ENCODE measurements at regions not wholly inside any gene's neighbourhood (a gene's known extent, or its start where the extent isn't known, plus 50 kb on each side); places are given as distances from the start of the nearest gene placed in this dataset.
"Not testable (repeated sequence)": the region's sequence is repeated elsewhere in the genome, so short reads cannot be mapped to it uniquely, and the experiment has no call there.

GRCh38 chr1:90348459-90348858, 353.5 kb downstream of the ZNF326 start:
- H3K27ac ChIP-seq (ENCODE audit: insufficient read depth, low read depth, low read length, poor library complexity, severe bottlenecking); H3K9me3 ChIP-seq (ENCODE audit: control insufficient read depth, low read length); H3K36me3 ChIP-seq (ENCODE audit: control insufficient read depth, insufficient read depth, low read length); H3K4me3 ChIP-seq (ENCODE audit: insufficient read depth, low read depth, low read length); H3K4me1 ChIP-seq (ENCODE audit: control insufficient read depth, insufficient read depth, low read length); H3K27me3 ChIP-seq (ENCODE audit: control insufficient read depth, insufficient read depth, low read length, poor library complexity, severe bottlenecking): not testable (repeated sequence)
- 89 to 92% methylated on average over 2 of the region's 2 CpGs for WGBS, 2 experiments

GRCh38 chr1:90347366-90347765, 352.5 kb downstream of the ZNF326 start:
- WGBS, 2 experiments: 100% methylated on average over 1 of the region's 1 CpG
- Histone ChIP-seq H3K36me3 (ENCODE audit: control insufficient read depth, insufficient read depth, low read length) (no peaks in the 10 kb centered on the region), H3K4me1 (ENCODE audit: control insufficient read depth, insufficient read depth, low read length) (no peaks in the 10 kb centered on the region), H3K27ac (ENCODE audit: insufficient read depth, low read depth, low read length, poor library complexity, severe bottlenecking) (no peak overlapping the region), H3K9me3 (ENCODE audit: control insufficient read depth, low read length) (no peaks in the 10 kb centered on the region), H3K27me3 (ENCODE audit: control insufficient read depth, insufficient read depth, low read length, poor library complexity, severe bottlenecking) (no peaks in the 10 kb centered on the region), H3K4me3 (ENCODE audit: insufficient read depth, low read depth, low read length) (no peak overlapping the region)

GRCh38 chr1:90346757-90347156, 351.8 kb downstream of the ZNF326 start:
- Histone ChIP-seq H3K9me3 (ENCODE audit: control insufficient read depth, low read length) (no peaks in the 10 kb centered on the region), H3K36me3 (ENCODE audit: control insufficient read depth, insufficient read depth, low read length) (no peaks in the 10 kb centered on the region), H3K4me1 (ENCODE audit: control insufficient read depth, insufficient read depth, low read length) (no peaks in the 10 kb centered on the region), H3K27ac (ENCODE audit: insufficient read depth, low read depth, low read length, poor library complexity, severe bottlenecking) (no peak overlapping the region), H3K27me3 (ENCODE audit: control insufficient read depth, insufficient read depth, low read length, poor library complexity, severe bottlenecking) (no peaks in the 10 kb centered on the region), H3K4me3 (ENCODE audit: insufficient read depth, low read depth, low read length) (no peak overlapping the region)
- WGBS, 2 experiments: 86 to 95% methylated on average over 1 to 2 of the region's 2 CpGs

- no peak overlapping the region for H3K27ac ChIP-seq (ENCODE audit: insufficient read depth, low read depth, low read length, poor library complexity, severe bottlenecking)
- H3K4me1 ChIP-seq (ENCODE audit: control insufficient read depth, insufficient read depth, low read length): no peaks in the 10 kb centered on the region
- H3K4me3 ChIP-seq (ENCODE audit: insufficient read depth, low read depth, low read length): no peak overlapping the region
- H3K36me3 ChIP-seq (ENCODE audit: control insufficient read depth, insufficient read depth, low read length): no peaks in the 10 kb centered on the region
- no peaks in the 10 kb centered on the region for H3K27me3 ChIP-seq (ENCODE audit: control insufficient read depth, insufficient read depth, low read length, poor library complexity, severe bottlenecking)
- WGBS, 2 experiments: 93 to 94% methylated on average over 1 of the region's 1 CpG
- no peaks in the 10 kb centered on the region for H3K9me3 ChIP-seq (ENCODE audit: control insufficient read depth, low read length)
These were observed 351.4 kb downstream of the ZNF326 start for GRCh38 chr1:90346349-90346748.

GRCh38 chr1:90344963-90345730, 350.2 kb downstream of the ZNF326 start:
- Histone ChIP-seq H3K4me1 (ENCODE audit: control insufficient read depth, insufficient read depth, low read length) (no peaks in the 10 kb centered on the region), H3K27ac (ENCODE audit: insufficient read depth, low read depth, low read length, poor library complexity, severe bottlenecking) (no peak overlapping the region), H3K27me3 (ENCODE audit: control insufficient read depth, insufficient read depth, low read length, poor library complexity, severe bottlenecking) (no peaks in the 10 kb centered on the region), H3K36me3 (ENCODE audit: control insufficient read depth, insufficient read depth, low read length) (no peaks in the 10 kb centered on the region), H3K4me3 (ENCODE audit: insufficient read depth, low read depth, low read length) (no peak overlapping the region), H3K9me3 (ENCODE audit: control insufficient read depth, low read length) (no peaks in the 10 kb centered on the region)
- 87 to 89% methylated on average over 1 of the region's 1 CpG for WGBS, 2 experiments

- 100% methylated on average over 1 of the region's 1 CpG; no CpG with 5 or more reads in 1 of the 2 experiments for WGBS, 2 experiments
- Histone ChIP-seq H3K4me1 (ENCODE audit: control insufficient read depth, insufficient read depth, low read length) (no peaks in the 10 kb centered on the region), H3K27ac (ENCODE audit: insufficient read depth, low read depth, low read length, poor library complexity, severe bottlenecking) (no peak overlapping the region), H3K9me3 (ENCODE audit: control insufficient read depth, low read length) (no peaks in the 10 kb centered on the region), H3K27me3 (ENCODE audit: control insufficient read depth, insufficient read depth, low read length, poor library complexity, severe bottlenecking) (no peaks in the 10 kb centered on the region), H3K4me3 (ENCODE audit: insufficient read depth, low read depth, low read length) (no peak overlapping the region), H3K36me3 (ENCODE audit: control insufficient read depth, insufficient read depth, low read length) (no peaks in the 10 kb centered on the region)
These were observed 346.6 kb downstream of the ZNF326 start for GRCh38 chr1:90341516-90341915.

GRCh38 chr1:90340606-90341005, 345.7 kb downstream of the ZNF326 start:
- Histone ChIP-seq H3K27ac (ENCODE audit: insufficient read depth, low read depth, low read length, poor library complexity, severe bottlenecking) (no peak overlapping the region), H3K4me1 (ENCODE audit: control insufficient read depth, insufficient read depth, low read length) (peaks cover under 1% of the 10 kb centered on the region), H3K36me3 (ENCODE audit: control insufficient read depth, insufficient read depth, low read length) (no peaks in the 10 kb centered on the region), H3K9me3 (ENCODE audit: control insufficient read depth, low read length) (no peaks in the 10 kb centered on the region), H3K27me3 (ENCODE audit: control insufficient read depth, insufficient read depth, low read length, poor library complexity, severe bottlenecking) (no peaks in the 10 kb centered on the region), H3K4me3 (ENCODE audit: insufficient read depth, low read depth, low read length) (no peak overlapping the region)
- 96 to 97% methylated on average over 2 of the region's 2 CpGs for WGBS, 2 experiments

- Histone ChIP-seq H3K36me3 (ENCODE audit: control insufficient read depth, insufficient read depth, low read length) (no peaks in the 10 kb centered on the region), H3K4me1 (ENCODE audit: control insufficient read depth, insufficient read depth, low read length) (peaks cover 2% of the 10 kb centered on the region), H3K27me3 (ENCODE audit: control insufficient read depth, insufficient read depth, low read length, poor library complexity, severe bottlenecking) (no peaks in the 10 kb centered on the region), H3K27ac (ENCODE audit: insufficient read depth, low read depth, low read length, poor library complexity, severe bottlenecking) (no peak overlapping the region), H3K9me3 (ENCODE audit: control insufficient read depth, low read length) (no peaks in the 10 kb centered on the region), H3K4me3 (ENCODE audit: insufficient read depth, low read depth, low read length) (no peak overlapping the region)
- 91 to 93% methylated on average over 2 of the region's 2 CpGs for WGBS, 2 experiments
These were observed 344.9 kb downstream of the ZNF326 start for GRCh38 chr1:90339811-90340210.

- WGBS, 2 experiments: 91 to 95% methylated on average over 6 of the region's 8 CpGs
- Histone ChIP-seq H3K36me3 (ENCODE audit: control insufficient read depth, insufficient read depth, low read length) (no peaks in the 10 kb centered on the region), H3K27ac (ENCODE audit: insufficient read depth, low read depth, low read length, poor library complexity, severe bottlenecking) (no peak overlapping the region)
These were observed 341.8 kb downstream of the ZNF326 start for GRCh38 chr1:90336552-90337324.

GRCh38 chr1:90335558-90335957, 340.6 kb downstream of the ZNF326 start:
- H3K4me3 ChIP-seq (ENCODE audit: insufficient read depth, low read depth, low read length): no peak overlapping the region
- peaks cover 2% of the 10 kb centered on the region for H3K4me1 ChIP-seq (ENCODE audit: control insufficient read depth, insufficient read depth, low read length)
- H3K27ac ChIP-seq (ENCODE audit: insufficient read depth, low read depth, low read length, poor library complexity, severe bottlenecking): no peak overlapping the region
- 89 to 95% methylated on average over 2 to 3 of the region's 3 CpGs for WGBS, 2 experiments
- no peaks in the 10 kb centered on the region for H3K27me3 ChIP-seq (ENCODE audit: control insufficient read depth, insufficient read depth, low read length, poor library complexity, severe bottlenecking)
- no peaks in the 10 kb centered on the region for H3K36me3 ChIP-seq (ENCODE audit: control insufficient read depth, insufficient read depth, low read length)
- no peaks in the 10 kb centered on the region for H3K9me3 ChIP-seq (ENCODE audit: control insufficient read depth, low read length)

More at GRCh38 chr1:90336552-90337324, 341.8 kb downstream of the ZNF326 start:
- H3K4me1 ChIP-seq (ENCODE audit: control insufficient read depth, insufficient read depth, low read length): peaks cover 2% of the 10 kb centered on the region
- no peak overlapping the region for H3K4me3 ChIP-seq (ENCODE audit: insufficient read depth, low read depth, low read length)
- H3K27me3 ChIP-seq (ENCODE audit: control insufficient read depth, insufficient read depth, low read length, poor library complexity, severe bottlenecking): no peaks in the 10 kb centered on the region
- H3K9me3 ChIP-seq (ENCODE audit: control insufficient read depth, low read length): no peaks in the 10 kb centered on the region
